Bronchial epithelial cell (primary cell): ENCODE measurements at regions not wholly inside any gene's neighbourhood (a gene's known extent, or its start where the extent isn't known, plus 50 kb on each side); places are given as distances from the start of the nearest gene placed in this dataset.

Experiments
- DNase-seq: peaks from one replicate; pipeline ENCODE4 v3.0.0-alpha.2; 2010; ENCODE audit warnings: low read depth
- FAIRE-seq: peaks from 2 replicates; lab custom pipeline; 2011; peaks lifted over from hg19 to GRCh38; lab: Jason Lieb, UNC
- H3K27me3 ChIP-seq: 2 replicates; pipeline ENCODE4 v1.5.1; 2011; ENCODE audit warnings: low read length; ENCODE audit not compliant: control insufficient read depth, insufficient read depth
- H3K36me3 ChIP-seq: 2 replicates; pipeline ENCODE4 v1.5.1; 2011; ENCODE audit warnings: low read length; ENCODE audit not compliant: control insufficient read depth, insufficient read depth
- H3K4me3 ChIP-seq: 2 replicates; pipeline ENCODE4 v1.5.1; 2011; ENCODE audit warnings: mild to moderate bottlenecking, low read depth, low read length, control low read depth
- CTCF ChIP-seq: IDR thresholded peaks from 2 replicates; pipeline ENCODE4 v1.5.1; 2011; ENCODE audit warnings: mild to moderate bottlenecking, moderate library complexity, low read length, control low read depth, inconsistent platforms; ENCODE audit not compliant: insufficient read depth, severe bottlenecking

- FAIRE-seq (no peak), DNase-seq (no peak)
- H3K27me3 ChIP-seq, result no peaks in the 10 kb centered on the region
- H3K36me3 ChIP-seq, result no peaks in the 10 kb centered on the region
- TF ChIP-seq CTCF, result no peak
- H3K4me3 ChIP-seq, result no peak overlapping the region
These were observed 291.0 kb downstream of the CALCRL start for GRCh38 chr2:187157046-187157445.

- Histone ChIP-seq H3K27me3 (no peaks in the 10 kb centered on the region), H3K4me3 (no peak overlapping the region), H3K36me3 (no peaks in the 10 kb centered on the region)
- FAIRE-seq, result no peak
- no peak for DNase-seq
- TF ChIP-seq CTCF, result no peak
These were observed 292.6 kb downstream of the CALCRL start for GRCh38 chr2:187155476-187155875.

GRCh38 chr2:187150670-187151069 lies 297.4 kb downstream of the CALCRL start:
- Histone ChIP-seq H3K27me3 (no peaks in the 10 kb centered on the region), H3K36me3 (no peaks in the 10 kb centered on the region), H3K4me3 (no peak overlapping the region)
- DNase-seq (peak; percentile 15), FAIRE-seq (no peak)
- TF ChIP-seq CTCF, result no peak

- Histone ChIP-seq H3K4me3 (no peak overlapping the region), H3K27me3 (no peaks in the 10 kb centered on the region), H3K36me3 (no peaks in the 10 kb centered on the region)
- FAIRE-seq, result no peak
- TF ChIP-seq CTCF, result no peak
- DNase-seq, result peak; percentile 31
These were observed 299.2 kb upstream of the ZSWIM2 start for GRCh38 chr2:187148059-187148714.

GRCh38 chr2:187143537-187143936 lies 294.6 kb upstream of the ZSWIM2 start:
- no peaks in the 10 kb centered on the region for H3K27me3 ChIP-seq
- FAIRE-seq (no peak), DNase-seq (no peak)
- TF ChIP-seq CTCF, result no peak
- no peaks in the 10 kb centered on the region for H3K36me3 ChIP-seq
- H3K4me3 ChIP-seq, result no peak overlapping the region

- Histone ChIP-seq H3K36me3 (no peaks in the 10 kb centered on the region), H3K27me3 (no peaks in the 10 kb centered on the region), H3K4me3 (no peak overlapping the region)
- DNase-seq, result no peak
- no peak for FAIRE-seq
- TF ChIP-seq CTCF, result no peak
These were observed 290.5 kb upstream of the ZSWIM2 start for GRCh38 chr2:187139469-187139868.
